Endodermal cell (in vitro differentiated cells): ENCODE measurements at regions not wholly inside any gene's neighbourhood (a gene's known extent, or its start where the extent isn't known, plus 50 kb on each side); places are given as distances from the start of the nearest gene placed in this dataset.

ENCODE experiments used
- DNase-seq: peaks from one replicate; pipeline ENCODE4 v3.0.0-alpha.2; 2017
- H3K27ac ChIP-seq: 2 replicates; pipeline ENCODE4 v1.5.1; 2013; ENCODE audit warnings: mild to moderate bottlenecking, low read depth, low read length, moderate library complexity
- H3K27me3 ChIP-seq: 2 replicates; pipeline ENCODE4 v1.6.1; 2013; ENCODE audit warnings: mild to moderate bottlenecking, low read length, moderate library complexity; ENCODE audit not compliant: insufficient read depth, control insufficient read depth, poor library complexity, severe bottlenecking
- H3K36me3 ChIP-seq: 2 replicates; pipeline ENCODE4 v1.7.0; 2013; ENCODE audit warnings: mild to moderate bottlenecking, low read length, moderate library complexity; ENCODE audit not compliant: control insufficient read depth, insufficient read depth
- H3K4me1 ChIP-seq: one replicate; pipeline ENCODE4 v1.7.0; 2013; ENCODE audit warnings: low read length; ENCODE audit not compliant: control insufficient read depth, insufficient read depth
- H3K4me3 ChIP-seq: 2 replicates; pipeline ENCODE4 v1.5.1; 2013; ENCODE audit warnings: mild to moderate bottlenecking, low read length, moderate library complexity
- H3K9ac ChIP-seq: 2 replicates; pipeline ENCODE4 v1.6.1; 2013; ENCODE audit warnings: mild to moderate bottlenecking, low read length, moderate library complexity; ENCODE audit not compliant: poor library complexity, severe bottlenecking; ENCODE audit errors: extremely low read depth
- H3K9me3 ChIP-seq: 2 replicates; pipeline ENCODE4 v1.6.1; 2013; ENCODE audit warnings: mild to moderate bottlenecking, low read length, moderate library complexity; ENCODE audit not compliant: control insufficient read depth
- H3K27ac Mint-ChIP-seq: 2 replicates; pipeline ENCODE4 v1.8.0; 2020; ENCODE audit warnings: mixed read lengths
- H3K27me3 Mint-ChIP-seq: 2 replicates; pipeline ENCODE4 v1.8.0; 2021; ENCODE audit warnings: mild to moderate bottlenecking, mixed read lengths; ENCODE audit not compliant: insufficient read depth
- H3K36me3 Mint-ChIP-seq: 2 replicates; pipeline ENCODE4 v1.8.0; 2020; ENCODE audit warnings: low read depth, mixed read lengths
- H3K4me1 Mint-ChIP-seq: 2 replicates; pipeline ENCODE4 v1.8.0; 2020; ENCODE audit warnings: mixed read lengths
- H3K4me3 Mint-ChIP-seq: 2 replicates; pipeline ENCODE4 v1.8.0; 2020; ENCODE audit warnings: mild to moderate bottlenecking, moderate library complexity, mixed read lengths
- H3K9me3 Mint-ChIP-seq: 2 replicates; pipeline ENCODE4 v1.8.0; 2020; ENCODE audit warnings: mild to moderate bottlenecking, mixed read lengths
- WGBS, 2 experiments: methylation state at CpG; one replicate each; pipeline versions ENCODE4 v1.1.5 to v1.1.7; 2013; ENCODE audit warnings: missing lambda C conversion rate in 2 of 2, mixed read lengths in 1 of 2; ENCODE audit not compliant: insufficient coverage in 1 of 2, insufficient read length in 1 of 2; 5-methylcytosine and 5-hydroxymethylcytosine counted together
- TF ChIP-seq, protein P1 (sequence below): fragments of 200-600 bp; sonication (generic); conservative IDR thresholded peaks from 2 replicates; pipeline ENCODE4 v1.5.0; 2021; ENCODE audit warnings: antibody characterized with exemption, mild to moderate bottlenecking

GRCh38 chr4:159859656-159860148 lies 756.8 kb downstream of the RAPGEF2 start:
- Mint-ChIP-seq H3K27me3 (no peaks in the 10 kb centered on the region), H3K4me1 (peaks cover 3% of the 10 kb centered on the region), H3K9me3 (no peaks in the 10 kb centered on the region), H3K36me3 (no peaks in the 10 kb centered on the region), H3K4me3 (no peak overlapping the region), H3K27ac (no peak overlapping the region)
- Histone ChIP-seq H3K4me1 (no peaks in the 10 kb centered on the region), H3K27me3 (no peaks in the 10 kb centered on the region), H3K27ac (no peak overlapping the region), H3K9ac (no peak overlapping the region), H3K4me3 (no peak overlapping the region), H3K36me3 (no peaks in the 10 kb centered on the region), H3K9me3 (no peaks in the 10 kb centered on the region)
- TF ChIP-seq, protein P1, sequence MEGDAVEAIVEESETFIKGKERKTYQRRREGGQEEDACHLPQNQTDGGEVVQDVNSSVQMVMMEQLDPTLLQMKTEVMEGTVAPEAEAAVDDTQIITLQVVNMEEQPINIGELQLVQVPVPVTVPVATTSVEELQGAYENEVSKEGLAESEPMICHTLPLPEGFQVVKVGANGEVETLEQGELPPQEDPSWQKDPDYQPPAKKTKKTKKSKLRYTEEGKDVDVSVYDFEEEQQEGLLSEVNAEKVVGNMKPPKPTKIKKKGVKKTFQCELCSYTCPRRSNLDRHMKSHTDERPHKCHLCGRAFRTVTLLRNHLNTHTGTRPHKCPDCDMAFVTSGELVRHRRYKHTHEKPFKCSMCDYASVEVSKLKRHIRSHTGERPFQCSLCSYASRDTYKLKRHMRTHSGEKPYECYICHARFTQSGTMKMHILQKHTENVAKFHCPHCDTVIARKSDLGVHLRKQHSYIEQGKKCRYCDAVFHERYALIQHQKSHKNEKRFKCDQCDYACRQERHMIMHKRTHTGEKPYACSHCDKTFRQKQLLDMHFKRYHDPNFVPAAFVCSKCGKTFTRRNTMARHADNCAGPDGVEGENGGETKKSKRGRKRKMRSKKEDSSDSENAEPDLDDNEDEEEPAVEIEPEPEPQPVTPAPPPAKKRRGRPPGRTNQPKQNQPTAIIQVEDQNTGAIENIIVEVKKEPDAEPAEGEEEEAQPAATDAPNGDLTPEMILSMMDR: no peak
- 94% methylated on average over 4 of the region's 4 CpGs; no CpG with 5 or more reads in 1 of the 2 experiments for WGBS, 2 experiments
- no peak for DNase-seq

GRCh38 chr4:159860945-159861344 lies 758.1 kb downstream of the RAPGEF2 start:
- Mint-ChIP-seq H3K9me3 (no peaks in the 10 kb centered on the region), H3K4me3 (no peak overlapping the region)

GRCh38 chr4:159864337-159864736 lies 761.5 kb downstream of the RAPGEF2 start:
- no peak for DNase-seq
- Histone ChIP-seq H3K36me3 (no peaks in the 10 kb centered on the region), H3K4me3 (no peak overlapping the region), H3K4me1 (no peaks in the 10 kb centered on the region), H3K27me3 (no peaks in the 10 kb centered on the region), H3K9me3 (no peaks in the 10 kb centered on the region), H3K27ac (no peak overlapping the region), H3K9ac (no peak overlapping the region)
- peaks cover 3% of the 10 kb centered on the region for H3K9me3 Mint-ChIP-seq
- H3K27me3 Mint-ChIP-seq: no peaks in the 10 kb centered on the region
- no peaks in the 10 kb centered on the region for H3K36me3 Mint-ChIP-seq
- H3K27ac Mint-ChIP-seq: no peak overlapping the region
- TF ChIP-seq, protein P1: no peak
- H3K4me1 Mint-ChIP-seq: no peaks in the 10 kb centered on the region
- WGBS, 2 experiments: 90 to 93% methylated on average over 2 to 3 of the region's 3 CpGs
- H3K4me3 Mint-ChIP-seq: no peak overlapping the region

More at GRCh38 chr4:159860945-159861344, 758.1 kb downstream of the RAPGEF2 start:
- no peak for DNase-seq
- no peak overlapping the region for H3K9ac ChIP-seq
- no peaks in the 10 kb centered on the region for H3K4me1 ChIP-seq
- TF ChIP-seq, protein P1: no peak
- 75 to 92% methylated on average over 2 to 3 of the region's 3 CpGs for WGBS, 2 experiments
- peaks cover 3% of the 10 kb centered on the region for H3K4me1 Mint-ChIP-seq
- H3K9me3 ChIP-seq: no peaks in the 10 kb centered on the region
- H3K36me3 ChIP-seq: no peaks in the 10 kb centered on the region
- H3K27ac ChIP-seq: no peak overlapping the region
- no peak overlapping the region for H3K4me3 ChIP-seq
- H3K27me3 ChIP-seq: no peaks in the 10 kb centered on the region
- H3K27me3 Mint-ChIP-seq: no peaks in the 10 kb centered on the region
- no peaks in the 10 kb centered on the region for H3K36me3 Mint-ChIP-seq
- H3K27ac Mint-ChIP-seq: no peak overlapping the region
